ENCODE measurements at regions not wholly inside any gene's neighbourhood (a gene's known extent, or its start where the extent isn't known, plus 50 kb on each side); places are given as distances from the start of the nearest gene placed in this dataset.

DNA sequence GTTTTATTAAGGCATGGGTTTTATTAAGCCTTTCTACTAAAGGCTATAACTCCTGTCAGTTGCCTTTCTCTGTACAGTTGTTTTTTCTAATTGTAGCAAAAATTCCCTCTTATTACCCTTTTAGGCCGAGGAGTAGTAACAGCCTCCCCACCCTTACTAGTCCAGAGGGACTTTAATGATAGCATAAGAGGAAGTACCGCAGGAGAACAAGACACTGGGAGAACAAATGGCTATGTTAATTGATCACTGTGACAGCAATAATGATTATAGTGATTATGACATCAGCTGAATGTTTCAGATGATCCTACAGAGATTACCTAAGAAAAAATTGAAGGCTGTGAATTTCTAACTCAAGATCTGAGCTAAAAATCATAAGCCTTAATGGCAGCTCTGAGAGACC, 383.0 kb upstream of the PTBP2 start:
- TF ChIP-seq, protein P1, sequence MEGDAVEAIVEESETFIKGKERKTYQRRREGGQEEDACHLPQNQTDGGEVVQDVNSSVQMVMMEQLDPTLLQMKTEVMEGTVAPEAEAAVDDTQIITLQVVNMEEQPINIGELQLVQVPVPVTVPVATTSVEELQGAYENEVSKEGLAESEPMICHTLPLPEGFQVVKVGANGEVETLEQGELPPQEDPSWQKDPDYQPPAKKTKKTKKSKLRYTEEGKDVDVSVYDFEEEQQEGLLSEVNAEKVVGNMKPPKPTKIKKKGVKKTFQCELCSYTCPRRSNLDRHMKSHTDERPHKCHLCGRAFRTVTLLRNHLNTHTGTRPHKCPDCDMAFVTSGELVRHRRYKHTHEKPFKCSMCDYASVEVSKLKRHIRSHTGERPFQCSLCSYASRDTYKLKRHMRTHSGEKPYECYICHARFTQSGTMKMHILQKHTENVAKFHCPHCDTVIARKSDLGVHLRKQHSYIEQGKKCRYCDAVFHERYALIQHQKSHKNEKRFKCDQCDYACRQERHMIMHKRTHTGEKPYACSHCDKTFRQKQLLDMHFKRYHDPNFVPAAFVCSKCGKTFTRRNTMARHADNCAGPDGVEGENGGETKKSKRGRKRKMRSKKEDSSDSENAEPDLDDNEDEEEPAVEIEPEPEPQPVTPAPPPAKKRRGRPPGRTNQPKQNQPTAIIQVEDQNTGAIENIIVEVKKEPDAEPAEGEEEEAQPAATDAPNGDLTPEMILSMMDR (conservative IDR thresholded peaks at IDR 0.05) = no peak
- no peak for TF ChIP-seq EZH2 (IDR thresholded peaks at IDR 0.05; ENCODE audit: low read depth)

All from PC-9 (cell line).